GM12865 (cell line): ENCODE measurements at regions not wholly inside any gene's neighbourhood (a gene's known extent, or its start where the extent isn't known, plus 50 kb on each side); places are given as distances from the start of the nearest gene placed in this dataset.
A peak's percentile ranks its signal among the peaks of the same experiment; 100 is the strongest.

ENCODE experiments used
- DNase-seq: peaks from one replicate; pipeline ENCODE4 v3.0.0; 2010; ENCODE audit warnings: low read depth
- H3K4me3 ChIP-seq: 2 replicates; pipeline ENCODE4 v1.5.1; 2011; ENCODE audit warnings: mild to moderate bottlenecking, low read depth, low read length, control low read depth
- TF ChIP-seq, protein P1 (sequence below): IDR thresholded peaks from 2 replicates; pipeline ENCODE4 v1.5.1; 2011; ENCODE audit warnings: low read length, control low read depth, low read depth, inconsistent platforms; ENCODE audit not compliant: insufficient read depth; ENCODE audit errors: missing control alignments

DNA sequence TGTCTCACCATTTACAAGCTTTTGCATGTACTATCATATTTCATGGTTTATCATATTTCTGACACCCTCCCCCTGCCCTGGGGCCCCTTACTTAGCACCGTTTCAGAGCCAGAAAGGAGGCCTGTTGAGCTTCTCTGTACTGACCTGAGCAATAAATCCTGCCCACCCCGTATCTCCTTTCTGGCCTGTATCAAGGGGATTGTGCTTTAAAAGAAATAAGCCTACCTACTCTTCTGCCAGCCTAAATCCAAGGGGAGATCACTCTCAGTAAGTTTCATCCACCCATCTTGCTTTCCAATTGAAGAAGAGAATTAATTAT, 54.0 kb upstream of the FST start:
- no peak overlapping the region for H3K4me3 ChIP-seq
- no peak for DNase-seq
- TF ChIP-seq, protein P1, sequence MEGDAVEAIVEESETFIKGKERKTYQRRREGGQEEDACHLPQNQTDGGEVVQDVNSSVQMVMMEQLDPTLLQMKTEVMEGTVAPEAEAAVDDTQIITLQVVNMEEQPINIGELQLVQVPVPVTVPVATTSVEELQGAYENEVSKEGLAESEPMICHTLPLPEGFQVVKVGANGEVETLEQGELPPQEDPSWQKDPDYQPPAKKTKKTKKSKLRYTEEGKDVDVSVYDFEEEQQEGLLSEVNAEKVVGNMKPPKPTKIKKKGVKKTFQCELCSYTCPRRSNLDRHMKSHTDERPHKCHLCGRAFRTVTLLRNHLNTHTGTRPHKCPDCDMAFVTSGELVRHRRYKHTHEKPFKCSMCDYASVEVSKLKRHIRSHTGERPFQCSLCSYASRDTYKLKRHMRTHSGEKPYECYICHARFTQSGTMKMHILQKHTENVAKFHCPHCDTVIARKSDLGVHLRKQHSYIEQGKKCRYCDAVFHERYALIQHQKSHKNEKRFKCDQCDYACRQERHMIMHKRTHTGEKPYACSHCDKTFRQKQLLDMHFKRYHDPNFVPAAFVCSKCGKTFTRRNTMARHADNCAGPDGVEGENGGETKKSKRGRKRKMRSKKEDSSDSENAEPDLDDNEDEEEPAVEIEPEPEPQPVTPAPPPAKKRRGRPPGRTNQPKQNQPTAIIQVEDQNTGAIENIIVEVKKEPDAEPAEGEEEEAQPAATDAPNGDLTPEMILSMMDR: no peak

DNA sequence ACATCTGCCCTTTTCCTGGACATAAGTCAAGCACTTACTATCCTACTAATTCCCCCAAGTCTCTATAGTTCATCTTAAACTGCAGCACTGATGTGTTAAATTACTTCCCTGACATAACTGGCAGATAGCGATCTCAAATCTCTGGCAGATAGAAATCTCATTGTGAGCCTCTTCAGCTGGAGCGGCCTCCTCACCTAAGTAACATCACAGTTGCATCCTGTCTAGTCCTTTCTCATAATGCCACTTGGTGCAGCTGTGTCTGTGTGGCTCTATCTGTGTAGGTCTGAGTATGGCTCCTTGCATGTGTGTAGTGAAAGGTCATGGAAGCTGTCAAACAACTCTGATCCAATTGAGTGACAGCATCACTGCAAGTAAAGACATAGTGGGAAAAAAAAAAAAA, 53.6 kb upstream of the FST start:
- TF ChIP-seq, protein P1: no peak
- DNase-seq: no peak
- no peak overlapping the region for H3K4me3 ChIP-seq

DNA sequence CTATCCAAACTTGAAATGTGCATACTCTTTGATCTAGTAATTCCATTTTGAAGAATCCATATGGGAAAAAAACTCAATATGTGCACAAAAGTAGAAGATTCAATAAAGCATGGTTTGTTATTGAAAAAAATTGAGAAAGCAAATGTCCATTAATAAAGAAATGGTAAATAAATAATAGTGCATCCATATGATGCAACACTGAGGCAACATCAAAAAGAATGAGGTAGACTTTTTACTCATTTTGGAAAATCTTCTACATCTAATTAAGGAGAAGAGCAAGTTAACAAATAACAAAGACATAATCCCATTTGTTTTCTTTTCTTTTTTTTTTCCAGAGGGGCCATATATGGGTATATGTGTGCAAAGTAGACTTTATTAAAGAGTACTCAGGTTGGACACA, 52.5 kb upstream of the FST start:
- no peak overlapping the region for H3K4me3 ChIP-seq
- no peak for DNase-seq
- TF ChIP-seq, protein P1: no peak

DNA sequence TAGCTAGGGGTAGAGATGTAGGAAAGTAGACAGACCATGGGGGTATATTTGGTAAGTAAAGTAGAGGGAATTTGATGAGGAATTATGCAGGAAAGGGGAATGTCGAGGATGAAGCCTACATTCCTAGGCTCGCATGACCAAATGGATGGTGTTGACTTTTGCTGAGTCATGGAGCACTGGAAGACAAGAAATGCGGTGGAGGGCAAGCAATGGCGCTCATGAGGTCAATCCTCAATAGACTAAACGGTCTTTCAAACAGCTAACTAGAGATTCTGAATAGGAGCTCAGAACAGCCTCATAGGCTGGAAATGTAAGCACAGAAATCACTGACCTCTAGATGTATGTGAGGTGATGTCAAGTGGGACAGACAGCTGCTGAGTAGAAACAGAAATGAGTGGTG, 50.7 kb upstream of the FST start:
- no peak overlapping the region for H3K4me3 ChIP-seq
- TF ChIP-seq, protein P1: no peak
- no peak for DNase-seq

DNA sequence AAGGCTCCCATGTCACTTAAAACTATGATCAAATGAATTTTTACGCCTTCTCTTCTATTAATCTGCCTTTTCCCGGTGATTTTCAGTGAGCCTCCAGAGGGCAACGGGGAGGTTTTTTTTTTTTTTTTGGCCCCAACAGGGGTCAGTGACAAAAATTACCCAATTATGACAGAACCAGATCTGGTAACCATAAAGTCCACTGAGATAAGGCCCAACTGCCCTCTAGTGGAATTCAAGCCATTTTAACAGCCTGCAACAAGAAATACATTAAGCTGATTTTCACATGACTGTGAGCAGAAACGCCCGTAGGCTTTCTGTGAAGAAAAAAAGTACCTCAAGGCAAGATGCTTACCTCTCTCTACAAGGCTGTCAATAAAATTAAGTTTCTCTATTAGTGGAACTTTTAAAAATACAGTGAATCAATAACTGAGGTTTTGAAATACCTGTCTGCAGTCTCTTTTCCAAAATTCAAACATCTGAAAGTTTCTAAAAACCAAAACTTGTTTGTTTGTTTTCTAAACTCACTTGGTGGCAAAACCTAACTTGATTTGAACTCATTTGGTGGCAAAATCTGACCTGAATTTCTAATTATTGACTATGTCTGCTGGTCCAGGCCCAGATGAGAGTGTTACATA, 49.7 kb upstream of the FST start:
- H3K4me3 ChIP-seq: no peak overlapping the region
- TF ChIP-seq, protein P1: peak; percentile 17
- DNase-seq: peak; percentile 19
